ENCODE measurements at regions not wholly inside any gene's neighbourhood (a gene's known extent, or its start where the extent isn't known, plus 50 kb on each side); places are given as distances from the start of the nearest gene placed in this dataset.

- Mint-ChIP-seq H3K27ac (no peak overlapping the region), H3K27me3 (peaks cover 7% of the 10 kb centered on the region), H3K9me3 (ENCODE audit: insufficient read depth) (no peaks in the 10 kb centered on the region), H3K4me3 (no peak overlapping the region), H3K4me1 (no peaks in the 10 kb centered on the region)
- no peaks in the 10 kb centered on the region for H3K36me3 ChIP-seq (replicated peaks in 1 of 2; ENCODE audit: control extremely low read depth in 1 of 2, control insufficient read depth in 1 of 2, extremely low read depth in 1 of 2, insufficient read depth in 2 of 2, low read length in 1 of 2)
- H3K4me3 ChIP-seq (ENCODE audit: control extremely low read depth in 1 of 5, extremely low read depth in 1 of 5, insufficient read depth in 1 of 5, low read depth in 2 of 5, low read length in 4 of 5) = no peak overlapping the region
- H3K9me3 ChIP-seq (ENCODE audit: control extremely low read depth in 1 of 3, control insufficient read depth in 2 of 3, insufficient read depth in 1 of 3, low read length in 2 of 3) = no peaks in the 10 kb centered on the region
- no peaks in the 10 kb centered on the region for H4K20me1 ChIP-seq (ENCODE audit: control insufficient read depth, insufficient read depth, low read length, poor library complexity, severe bottlenecking)
- H3K79me2 ChIP-seq (ENCODE audit: control insufficient read depth, insufficient read depth, low read length) = no peaks in the 10 kb centered on the region
- H3K27ac ChIP-seq (ENCODE audit: low read length in 2 of 2) = no peak overlapping the region
- H3K4me1 ChIP-seq (ENCODE audit: control insufficient read depth in 2 of 2, insufficient read depth in 2 of 2, low read length in 2 of 2) = no peaks in the 10 kb centered on the region
- no peak overlapping the region for H3K9ac ChIP-seq (ENCODE audit: low read length)
- WGBS (ENCODE audit: insufficient coverage) = 63% methylated on average over 3 of the region's 5 CpGs
- DNase-seq (no peak), ATAC-seq (ENCODE audit: low read depth) (no peak)
- H3K4me2 ChIP-seq (replicated peaks; ENCODE audit: low read depth, low read length, poor library complexity, severe bottlenecking) = no peak overlapping the region
- H3K27me3 ChIP-seq (replicated peaks in 1 of 4; ENCODE audit: control extremely low read depth in 1 of 4, control insufficient read depth in 3 of 4, insufficient read depth in 4 of 4, low read length in 3 of 4) = no peaks in the 10 kb centered on the region
- POLR2A ChIA-PET = no interaction called here
- TF ChIP-seq CTCF (IDR thresholded peaks at IDR 0.05) (no peak), EZH2 (IDR thresholded peaks at IDR 0.05; ENCODE audit: borderline replicate concordance, insufficient read depth, low read depth, low read length, poor library complexity, severe bottlenecking) (no peak)
- H2AFZ ChIP-seq (ENCODE audit: insufficient read depth, low read depth, low read length, poor library complexity, severe bottlenecking) = no peak overlapping the region
- intact Hi-C loops (cut with micrococcal nuclease) = no loop called here
- CTCF ChIA-PET = no interaction called here
Measured at GRCh38 chr20:4332121-4332860, 83.2 kb upstream of the ADRA1D start.

GRCh38 chr20:4330011-4330410, 80.9 kb upstream of the ADRA1D start:
- POLR2A ChIA-PET = no interaction called here
- DNase-seq = no peak
- Histone ChIP-seq H3K27me3 (replicated peaks in 1 of 4; ENCODE audit: control extremely low read depth in 1 of 4, control insufficient read depth in 3 of 4, insufficient read depth in 4 of 4, low read length in 3 of 4) (no peaks in the 10 kb centered on the region), H3K27ac (ENCODE audit: low read length in 2 of 2) (no peak overlapping the region), H4K20me1 (ENCODE audit: control insufficient read depth, insufficient read depth, low read length, poor library complexity, severe bottlenecking) (no peaks in the 10 kb centered on the region), H3K9me3 (ENCODE audit: control extremely low read depth in 1 of 3, control insufficient read depth in 2 of 3, insufficient read depth in 1 of 3, low read length in 2 of 3) (no peaks in the 10 kb centered on the region), H2AFZ (ENCODE audit: insufficient read depth, low read depth, low read length, poor library complexity, severe bottlenecking) (no peak overlapping the region), H3K79me2 (ENCODE audit: control insufficient read depth, insufficient read depth, low read length) (no peaks in the 10 kb centered on the region), H3K4me3 (ENCODE audit: control extremely low read depth in 1 of 5, extremely low read depth in 1 of 5, insufficient read depth in 1 of 5, low read depth in 2 of 5, low read length in 4 of 5) (no peak overlapping the region), H3K4me2 (replicated peaks; ENCODE audit: low read depth, low read length, poor library complexity, severe bottlenecking) (no peak overlapping the region), H3K4me1 (ENCODE audit: control insufficient read depth in 2 of 2, insufficient read depth in 2 of 2, low read length in 2 of 2) (peaks cover 4 to 7% of the 10 kb centered on the region in 2 donors), H3K9ac (ENCODE audit: low read length) (no peak overlapping the region), H3K36me3 (replicated peaks in 1 of 2; ENCODE audit: control extremely low read depth in 1 of 2, control insufficient read depth in 1 of 2, extremely low read depth in 1 of 2, insufficient read depth in 2 of 2, low read length in 1 of 2) (no peaks in the 10 kb centered on the region)
- H3K27ac Mint-ChIP-seq = no peak overlapping the region
- H3K4me3 Mint-ChIP-seq = no peak overlapping the region
- intact Hi-C loops (cut with micrococcal nuclease) = no loop called here
- H3K4me1 Mint-ChIP-seq = peaks cover 18% of the 10 kb centered on the region
- peaks cover 7% of the 10 kb centered on the region for H3K27me3 Mint-ChIP-seq
- CTCF ChIA-PET = no interaction called here
- 100% methylated on average over 1 of the region's 5 CpGs for WGBS (ENCODE audit: insufficient coverage)
- TF ChIP-seq EZH2 (IDR thresholded peaks at IDR 0.05; ENCODE audit: borderline replicate concordance, insufficient read depth, low read depth, low read length, poor library complexity, severe bottlenecking) (no peak), CTCF (IDR thresholded peaks at IDR 0.05) (no peak)
- H3K9me3 Mint-ChIP-seq (ENCODE audit: insufficient read depth) = peaks cover 3% of the 10 kb centered on the region
- no peak for ATAC-seq (ENCODE audit: low read depth)

Data from B cell (primary cell).